ENCODE measurements at regions not wholly inside any gene's neighbourhood (a gene's known extent, or its start where the extent isn't known, plus 50 kb on each side); places are given as distances from the start of the nearest gene placed in this dataset.

DNA sequence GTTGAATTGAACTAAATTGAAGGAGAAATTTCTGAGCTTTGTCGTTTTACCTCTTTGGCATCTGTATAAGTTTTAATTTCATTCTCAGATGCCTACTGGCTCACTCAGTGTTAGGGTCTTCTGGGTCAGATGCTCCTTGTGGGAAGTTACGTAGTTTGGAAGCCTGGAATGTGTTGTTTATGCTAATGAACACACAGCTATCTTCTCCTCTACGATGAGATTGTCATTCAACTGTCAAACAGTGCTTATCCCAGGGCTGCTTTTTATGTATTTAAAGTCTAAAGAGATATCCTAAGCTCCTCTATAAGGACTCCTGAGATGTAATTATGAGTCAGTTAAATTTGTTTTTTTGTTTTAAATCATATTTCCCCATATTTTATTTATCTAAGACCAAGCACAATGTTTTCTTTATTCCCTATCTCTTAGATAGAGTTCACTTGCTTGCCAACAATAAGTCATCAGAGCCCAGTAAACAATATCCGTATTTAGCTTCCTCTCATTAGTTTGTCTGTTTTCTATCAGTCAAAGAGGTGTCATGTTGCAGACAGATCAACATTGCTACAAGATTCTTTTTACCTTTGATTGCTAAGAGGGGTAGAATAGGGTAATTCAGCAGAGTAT lies 368.0 kb upstream of the PDE3A start (continued):
- TF ChIP-seq, protein P1, sequence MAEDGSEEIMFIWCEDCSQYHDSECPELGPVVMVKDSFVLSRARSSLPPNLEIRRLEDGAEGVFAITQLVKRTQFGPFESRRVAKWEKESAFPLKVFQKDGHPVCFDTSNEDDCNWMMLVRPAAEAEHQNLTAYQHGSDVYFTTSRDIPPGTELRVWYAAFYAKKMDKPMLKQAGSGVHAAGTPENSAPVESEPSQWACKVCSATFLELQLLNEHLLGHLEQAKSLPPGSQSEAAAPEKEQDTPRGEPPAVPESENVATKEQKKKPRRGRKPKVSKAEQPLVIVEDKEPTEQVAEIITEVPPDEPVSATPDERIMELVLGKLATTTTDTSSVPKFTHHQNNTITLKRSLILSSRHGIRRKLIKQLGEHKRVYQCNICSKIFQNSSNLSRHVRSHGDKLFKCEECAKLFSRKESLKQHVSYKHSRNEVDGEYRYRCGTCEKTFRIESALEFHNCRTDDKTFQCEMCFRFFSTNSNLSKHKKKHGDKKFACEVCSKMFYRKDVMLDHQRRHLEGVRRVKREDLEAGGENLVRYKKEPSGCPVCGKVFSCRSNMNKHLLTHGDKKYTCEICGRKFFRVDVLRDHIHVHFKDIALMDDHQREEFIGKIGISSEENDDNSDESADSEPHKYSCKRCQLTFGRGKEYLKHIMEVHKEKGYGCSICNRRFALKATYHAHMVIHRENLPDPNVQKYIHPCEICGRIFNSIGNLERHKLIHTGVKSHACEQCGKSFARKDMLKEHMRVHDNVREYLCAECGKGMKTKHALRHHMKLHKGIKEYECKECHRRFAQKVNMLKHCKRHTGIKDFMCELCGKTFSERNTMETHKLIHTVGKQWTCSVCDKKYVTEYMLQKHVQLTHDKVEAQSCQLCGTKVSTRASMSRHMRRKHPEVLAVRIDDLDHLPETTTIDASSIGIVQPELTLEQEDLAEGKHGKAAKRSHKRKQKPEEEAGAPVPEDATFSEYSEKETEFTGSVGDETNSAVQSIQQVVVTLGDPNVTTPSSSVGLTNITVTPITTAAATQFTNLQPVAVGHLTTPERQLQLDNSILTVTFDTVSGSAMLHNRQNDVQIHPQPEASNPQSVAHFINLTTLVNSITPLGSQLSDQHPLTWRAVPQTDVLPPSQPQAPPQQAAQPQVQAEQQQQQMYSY (CRISPR knock-in tag; IDR thresholded peaks at IDR 0.05), result no peak
- no peak for TF ChIP-seq FOXK1 (CRISPR knock-in tag; IDR thresholded peaks at IDR 0.05)

DNA sequence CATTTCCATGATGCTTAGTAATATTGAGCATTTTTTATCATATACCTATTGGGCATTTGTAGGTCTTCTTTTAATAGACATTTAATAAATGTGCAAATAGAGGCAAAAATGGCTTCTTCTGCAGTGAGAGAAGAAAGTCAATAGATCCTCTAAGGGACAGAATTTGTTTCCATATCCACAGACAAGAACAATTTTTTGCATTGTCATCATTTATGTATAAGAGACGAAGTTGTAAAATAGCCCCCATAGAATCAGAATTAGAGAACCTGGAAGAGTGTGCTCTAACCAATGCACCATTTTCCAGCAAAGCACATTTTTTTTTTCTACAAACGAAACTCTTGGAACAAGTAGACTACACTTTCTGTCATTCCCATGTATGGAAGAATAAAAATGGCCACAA lies 365.1 kb upstream of the PDE3A start:
- Mint-ChIP-seq H3K9me3 (peaks cover 8% of the 10 kb centered on the region), H3K4me3 (no peak overlapping the region), H3K4me1 (peaks cover 6% of the 10 kb centered on the region), H3K27ac (no peak overlapping the region), H3K27me3 (ENCODE audit: low read depth) (no peaks in the 10 kb centered on the region), H3K36me3 (no peaks in the 10 kb centered on the region)
- DNase-seq (ENCODE audit: low spot score) (no peak), ATAC-seq (no peak)
- TF ChIP-seq SP1 (CRISPR knock-in tag; conservative IDR thresholded peaks at IDR 0.05), result no peak
- no peak for TF ChIP-seq KAT7 (CRISPR knock-in tag; IDR thresholded peaks at IDR 0.05; ENCODE audit: borderline replicate concordance)
- TF ChIP-seq ZNF317 (CRISPR knock-in tag; IDR thresholded peaks at IDR 0.05; ENCODE audit: borderline replicate concordance, low read depth), result no peak
- TF ChIP-seq, protein P2, sequence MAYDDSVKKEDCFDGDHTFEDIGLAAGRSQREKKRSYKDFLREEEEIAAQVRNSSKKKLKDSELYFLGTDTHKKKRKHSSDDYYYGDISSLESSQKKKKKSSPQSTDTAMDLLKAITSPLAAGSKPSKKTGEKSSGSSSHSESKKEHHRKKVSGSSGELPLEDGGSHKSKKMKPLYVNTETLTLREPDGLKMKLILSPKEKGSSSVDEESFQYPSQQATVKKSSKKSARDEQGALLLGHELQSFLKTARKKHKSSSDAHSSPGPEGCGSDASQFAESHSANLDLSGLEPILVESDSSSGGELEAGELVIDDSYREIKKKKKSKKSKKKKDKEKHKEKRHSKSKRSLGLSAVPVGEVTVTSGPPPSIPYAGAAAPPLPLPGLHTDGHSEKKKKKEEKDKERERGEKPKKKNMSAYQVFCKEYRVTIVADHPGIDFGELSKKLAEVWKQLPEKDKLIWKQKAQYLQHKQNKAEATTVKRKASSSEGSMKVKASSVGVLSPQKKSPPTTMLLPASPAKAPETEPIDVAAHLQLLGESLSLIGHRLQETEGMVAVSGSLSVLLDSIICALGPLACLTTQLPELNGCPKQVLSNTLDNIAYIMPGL (CRISPR knock-in tag; IDR thresholded peaks at IDR 0.05), result no peak
- no peak for TF ChIP-seq CREB1 (CRISPR knock-in tag; IDR thresholded peaks at IDR 0.05)
- no peak for TF ChIP-seq SMAD3 (CRISPR knock-in tag; IDR thresholded peaks at IDR 0.05; ENCODE audit: borderline replicate concordance)
- TF ChIP-seq CBFB (CRISPR knock-in tag; IDR thresholded peaks at IDR 0.05; ENCODE audit: low read depth), result no peak
- no peak for TF ChIP-seq ELF4 (CRISPR knock-in tag; IDR thresholded peaks at IDR 0.05; ENCODE audit: low read depth)
- TF ChIP-seq EMX1 (CRISPR knock-in tag; IDR thresholded peaks at IDR 0.05), result no peak
- TF ChIP-seq IRF2 (CRISPR knock-in tag; IDR thresholded peaks at IDR 0.05; ENCODE audit: borderline replicate concordance, low read depth), result no peak
- no peak for TF ChIP-seq ETV6 (CRISPR knock-in tag; IDR thresholded peaks at IDR 0.05)
- TF ChIP-seq, protein P3, sequence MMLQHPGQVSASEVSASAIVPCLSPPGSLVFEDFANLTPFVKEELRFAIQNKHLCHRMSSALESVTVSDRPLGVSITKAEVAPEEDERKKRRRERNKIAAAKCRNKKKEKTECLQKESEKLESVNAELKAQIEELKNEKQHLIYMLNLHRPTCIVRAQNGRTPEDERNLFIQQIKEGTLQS (CRISPR knock-in tag; conservative IDR thresholded peaks at IDR 0.05), result no peak
- no peak for TF ChIP-seq HMGA2 (CRISPR knock-in tag; IDR thresholded peaks at IDR 0.05)
- TF ChIP-seq, protein P4, sequence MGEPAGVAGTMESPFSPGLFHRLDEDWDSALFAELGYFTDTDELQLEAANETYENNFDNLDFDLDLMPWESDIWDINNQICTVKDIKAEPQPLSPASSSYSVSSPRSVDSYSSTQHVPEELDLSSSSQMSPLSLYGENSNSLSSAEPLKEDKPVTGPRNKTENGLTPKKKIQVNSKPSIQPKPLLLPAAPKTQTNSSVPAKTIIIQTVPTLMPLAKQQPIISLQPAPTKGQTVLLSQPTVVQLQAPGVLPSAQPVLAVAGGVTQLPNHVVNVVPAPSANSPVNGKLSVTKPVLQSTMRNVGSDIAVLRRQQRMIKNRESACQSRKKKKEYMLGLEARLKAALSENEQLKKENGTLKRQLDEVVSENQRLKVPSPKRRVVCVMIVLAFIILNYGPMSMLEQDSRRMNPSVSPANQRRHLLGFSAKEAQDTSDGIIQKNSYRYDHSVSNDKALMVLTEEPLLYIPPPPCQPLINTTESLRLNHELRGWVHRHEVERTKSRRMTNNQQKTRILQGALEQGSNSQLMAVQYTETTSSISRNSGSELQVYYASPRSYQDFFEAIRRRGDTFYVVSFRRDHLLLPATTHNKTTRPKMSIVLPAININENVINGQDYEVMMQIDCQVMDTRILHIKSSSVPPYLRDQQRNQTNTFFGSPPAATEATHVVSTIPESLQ (CRISPR knock-in tag; IDR thresholded peaks at IDR 0.05), result no peak
- TF ChIP-seq, protein P5, sequence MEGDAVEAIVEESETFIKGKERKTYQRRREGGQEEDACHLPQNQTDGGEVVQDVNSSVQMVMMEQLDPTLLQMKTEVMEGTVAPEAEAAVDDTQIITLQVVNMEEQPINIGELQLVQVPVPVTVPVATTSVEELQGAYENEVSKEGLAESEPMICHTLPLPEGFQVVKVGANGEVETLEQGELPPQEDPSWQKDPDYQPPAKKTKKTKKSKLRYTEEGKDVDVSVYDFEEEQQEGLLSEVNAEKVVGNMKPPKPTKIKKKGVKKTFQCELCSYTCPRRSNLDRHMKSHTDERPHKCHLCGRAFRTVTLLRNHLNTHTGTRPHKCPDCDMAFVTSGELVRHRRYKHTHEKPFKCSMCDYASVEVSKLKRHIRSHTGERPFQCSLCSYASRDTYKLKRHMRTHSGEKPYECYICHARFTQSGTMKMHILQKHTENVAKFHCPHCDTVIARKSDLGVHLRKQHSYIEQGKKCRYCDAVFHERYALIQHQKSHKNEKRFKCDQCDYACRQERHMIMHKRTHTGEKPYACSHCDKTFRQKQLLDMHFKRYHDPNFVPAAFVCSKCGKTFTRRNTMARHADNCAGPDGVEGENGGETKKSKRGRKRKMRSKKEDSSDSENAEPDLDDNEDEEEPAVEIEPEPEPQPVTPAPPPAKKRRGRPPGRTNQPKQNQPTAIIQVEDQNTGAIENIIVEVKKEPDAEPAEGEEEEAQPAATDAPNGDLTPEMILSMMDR (IDR thresholded peaks at IDR 0.05), result no peak
- no peak for TF ChIP-seq NFYB (CRISPR knock-in tag; conservative IDR thresholded peaks at IDR 0.05; ENCODE audit: low read depth)
- TF ChIP-seq, protein P6, sequence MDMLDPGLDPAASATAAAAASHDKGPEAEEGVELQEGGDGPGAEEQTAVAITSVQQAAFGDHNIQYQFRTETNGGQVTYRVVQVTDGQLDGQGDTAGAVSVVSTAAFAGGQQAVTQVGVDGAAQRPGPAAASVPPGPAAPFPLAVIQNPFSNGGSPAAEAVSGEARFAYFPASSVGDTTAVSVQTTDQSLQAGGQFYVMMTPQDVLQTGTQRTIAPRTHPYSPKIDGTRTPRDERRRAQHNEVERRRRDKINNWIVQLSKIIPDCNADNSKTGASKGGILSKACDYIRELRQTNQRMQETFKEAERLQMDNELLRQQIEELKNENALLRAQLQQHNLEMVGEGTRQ (CRISPR knock-in tag; IDR thresholded peaks at IDR 0.05), result no peak
- TF ChIP-seq TCF7 (CRISPR knock-in tag; IDR thresholded peaks at IDR 0.05; ENCODE audit: low read depth), result no peak
- POLR2A ChIA-PET, result no interaction called here
- CTCF ChIA-PET, result no interaction called here
